ENCODE measurements at regions not wholly inside any gene's neighbourhood (a gene's known extent, or its start where the extent isn't known, plus 50 kb on each side); places are given as distances from the start of the nearest gene placed in this dataset.

GRCh38 chr16:73202161-73202729, 154.3 kb upstream of the ZFHX3 start:
- Mint-ChIP-seq H3K27ac (no peak overlapping the region), H3K36me3 (ENCODE audit: low read depth) (no peaks in the 10 kb centered on the region), H3K4me3 (no peak overlapping the region), H3K4me1 (ENCODE audit: low read depth) (no peaks in the 10 kb centered on the region), H3K27me3 (peaks cover 9% of the 10 kb centered on the region), H3K9me3 (no peaks in the 10 kb centered on the region)

- peaks cover 4% of the 10 kb centered on the region for H3K27me3 Mint-ChIP-seq
- no peak overlapping the region for H3K4me3 Mint-ChIP-seq
- no peaks in the 10 kb centered on the region for H3K9me3 Mint-ChIP-seq
- no peaks in the 10 kb centered on the region for H3K4me1 Mint-ChIP-seq (ENCODE audit: low read depth)
- no peak overlapping the region for H3K27ac Mint-ChIP-seq
- no peaks in the 10 kb centered on the region for H3K36me3 Mint-ChIP-seq (ENCODE audit: low read depth)
Observed at GRCh38 chr16:73199214-73199613, 151.3 kb upstream of the ZFHX3 start.

DNA sequence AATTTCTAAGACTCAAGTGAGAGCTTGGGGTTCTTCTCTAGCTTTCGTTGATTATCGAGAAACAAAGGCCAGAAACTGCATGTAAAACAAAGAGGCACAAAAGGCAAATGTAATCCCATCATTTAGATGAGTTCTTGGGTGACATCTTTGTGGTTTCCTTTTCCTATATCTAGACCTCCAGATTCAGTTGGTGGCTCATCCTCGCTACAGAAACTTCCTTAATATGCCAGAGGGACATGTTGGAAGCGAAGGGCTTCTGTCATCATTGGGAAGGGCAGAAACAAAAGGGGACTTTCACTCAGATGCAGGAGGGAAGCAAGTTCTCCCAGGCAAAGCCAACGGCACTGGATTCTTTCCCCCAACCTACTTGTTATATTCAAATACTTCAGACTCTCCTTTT, 150.6 kb upstream of the ZFHX3 start:
- H3K27ac Mint-ChIP-seq, result no peak overlapping the region
- H3K36me3 Mint-ChIP-seq (ENCODE audit: low read depth), result no peaks in the 10 kb centered on the region
- H3K4me1 Mint-ChIP-seq (ENCODE audit: low read depth), result no peaks in the 10 kb centered on the region
- no peak overlapping the region for H3K4me3 Mint-ChIP-seq
- H3K9me3 Mint-ChIP-seq, result no peaks in the 10 kb centered on the region
- H3K27me3 Mint-ChIP-seq, result peaks cover 4% of the 10 kb centered on the region

GRCh38 chr16:73197598-73197997, 149.7 kb upstream of the ZFHX3 start:
- Mint-ChIP-seq H3K4me1 (ENCODE audit: low read depth) (no peaks in the 10 kb centered on the region), H3K36me3 (ENCODE audit: low read depth) (no peaks in the 10 kb centered on the region), H3K9me3 (no peaks in the 10 kb centered on the region), H3K27ac (no peak overlapping the region), H3K27me3 (no peaks in the 10 kb centered on the region), H3K4me3 (no peak overlapping the region)

- Mint-ChIP-seq H3K4me3 (no peak overlapping the region), H3K36me3 (ENCODE audit: low read depth) (no peaks in the 10 kb centered on the region), H3K9me3 (no peaks in the 10 kb centered on the region), H3K27ac (no peak overlapping the region), H3K4me1 (ENCODE audit: low read depth) (no peaks in the 10 kb centered on the region), H3K27me3 (no peaks in the 10 kb centered on the region)
Observed at GRCh38 chr16:73196670-73197069, 148.7 kb upstream of the ZFHX3 start.

DNA sequence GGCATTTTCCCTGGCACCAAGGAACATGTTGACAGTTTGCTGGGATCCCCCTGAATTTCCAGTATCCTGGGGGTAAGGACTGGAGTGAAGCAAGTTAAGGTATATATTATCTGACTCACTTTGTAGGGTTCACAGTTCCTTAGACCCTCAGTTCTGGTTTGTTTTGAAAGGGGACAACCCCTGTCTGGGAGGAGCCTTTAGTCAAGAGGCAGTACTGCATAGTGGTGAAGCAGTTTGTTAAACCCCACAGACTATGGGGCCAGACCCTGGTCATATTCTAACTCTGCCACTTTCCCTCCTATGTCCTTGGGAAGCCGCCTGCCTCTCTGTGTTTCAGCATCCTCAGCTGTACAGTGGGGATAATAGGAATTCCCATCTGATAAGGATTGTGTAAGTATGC, 145.5 kb upstream of the ZFHX3 start:
- Mint-ChIP-seq H3K4me3 (no peak overlapping the region), H3K27me3 (peaks cover 3% of the 10 kb centered on the region), H3K36me3 (ENCODE audit: low read depth) (no peaks in the 10 kb centered on the region), H3K27ac (no peak overlapping the region), H3K4me1 (ENCODE audit: low read depth) (no peaks in the 10 kb centered on the region), H3K9me3 (no peaks in the 10 kb centered on the region)

DNA sequence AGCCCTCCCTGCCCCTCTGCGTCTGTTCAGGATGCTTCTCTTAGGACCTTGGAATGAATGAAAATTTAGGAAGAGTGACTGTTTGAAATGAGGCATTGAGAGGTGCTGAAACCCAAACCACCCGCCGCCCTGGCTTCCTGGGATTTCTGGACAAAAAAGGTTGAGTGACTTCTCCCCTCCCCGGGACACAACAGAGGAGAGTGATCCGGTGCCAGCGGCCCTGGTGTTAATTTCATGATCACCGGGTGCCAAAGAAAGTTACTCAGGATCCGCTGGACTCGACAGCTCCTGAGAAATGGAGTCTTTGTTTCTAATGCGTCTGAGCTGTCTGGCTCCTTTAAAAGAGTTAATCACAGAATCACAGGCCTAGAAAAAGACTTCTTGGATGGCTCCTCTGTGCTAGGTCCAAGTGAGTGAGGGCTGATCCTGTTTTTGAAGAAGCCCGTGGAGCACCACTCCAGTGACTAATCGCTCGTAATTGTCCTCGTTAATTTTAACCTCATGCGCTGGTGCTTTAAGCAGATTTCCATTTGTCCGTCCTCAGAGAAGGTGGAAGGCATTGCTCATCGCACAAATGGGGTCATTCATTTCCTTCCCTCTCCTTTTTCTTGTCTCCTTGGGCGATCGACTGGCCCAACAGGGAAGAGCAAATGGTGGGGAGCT, 144.4 kb upstream of the ZFHX3 start:
- peaks cover 3% of the 10 kb centered on the region for H3K27me3 Mint-ChIP-seq
- no peaks in the 10 kb centered on the region for H3K4me1 Mint-ChIP-seq (ENCODE audit: low read depth)
- H3K36me3 Mint-ChIP-seq (ENCODE audit: low read depth), result no peaks in the 10 kb centered on the region
- no peaks in the 10 kb centered on the region for H3K9me3 Mint-ChIP-seq
- H3K4me3 Mint-ChIP-seq, result no peak overlapping the region
- no peak overlapping the region for H3K27ac Mint-ChIP-seq

GRCh38 chr16:73191660-73192046, 143.7 kb upstream of the ZFHX3 start:
- no peak overlapping the region for H3K27ac Mint-ChIP-seq
- no peak overlapping the region for H3K4me3 Mint-ChIP-seq
- H3K36me3 Mint-ChIP-seq (ENCODE audit: low read depth), result no peaks in the 10 kb centered on the region
- no peaks in the 10 kb centered on the region for H3K4me1 Mint-ChIP-seq (ENCODE audit: low read depth)
- H3K9me3 Mint-ChIP-seq, result no peaks in the 10 kb centered on the region
- H3K27me3 Mint-ChIP-seq, result peaks cover 3% of the 10 kb centered on the region

GRCh38 chr16:73190688-73191659, 143.0 kb upstream of the ZFHX3 start:
- H3K27me3 Mint-ChIP-seq, result peaks cover 3% of the 10 kb centered on the region

DNA sequence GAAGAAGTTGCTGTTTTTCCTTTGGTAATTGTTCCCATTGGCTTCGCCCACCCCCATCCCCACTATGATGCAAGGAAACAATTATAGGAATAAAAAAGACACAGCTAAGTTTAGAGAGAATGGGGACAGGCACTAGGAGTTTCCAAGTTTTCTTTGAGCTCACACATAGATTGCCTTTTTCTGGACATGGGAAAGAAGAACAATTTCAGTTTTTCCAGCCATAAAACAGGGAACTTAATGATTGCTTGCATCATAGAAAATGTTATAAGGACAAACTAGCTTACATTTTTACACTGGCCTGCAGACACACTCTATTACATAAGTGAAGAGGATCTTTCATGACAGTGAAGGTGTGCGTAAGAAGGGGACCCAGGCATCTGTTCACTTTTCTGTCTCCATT, 142.3 kb upstream of the ZFHX3 start:
- Mint-ChIP-seq H3K27me3 (peaks cover 3% of the 10 kb centered on the region), H3K4me1 (ENCODE audit: low read depth) (no peaks in the 10 kb centered on the region), H3K36me3 (ENCODE audit: low read depth) (no peaks in the 10 kb centered on the region), H3K4me3 (no peak overlapping the region), H3K9me3 (no peaks in the 10 kb centered on the region), H3K27ac (no peak overlapping the region)

More at GRCh38 chr16:73190688-73191659, 143.0 kb upstream of the ZFHX3 start:
- H3K4me1 Mint-ChIP-seq (ENCODE audit: low read depth), result no peaks in the 10 kb centered on the region
- no peak overlapping the region for H3K27ac Mint-ChIP-seq
- H3K36me3 Mint-ChIP-seq (ENCODE audit: low read depth), result no peaks in the 10 kb centered on the region
- no peak overlapping the region for H3K4me3 Mint-ChIP-seq
- H3K9me3 Mint-ChIP-seq, result no peaks in the 10 kb centered on the region

- H3K4me3 Mint-ChIP-seq, result no peak overlapping the region
- H3K9me3 Mint-ChIP-seq, result no peaks in the 10 kb centered on the region
- H3K27ac Mint-ChIP-seq, result no peak overlapping the region
- H3K4me1 Mint-ChIP-seq (ENCODE audit: low read depth), result no peaks in the 10 kb centered on the region
- H3K27me3 Mint-ChIP-seq, result peaks cover 3% of the 10 kb centered on the region
- no peaks in the 10 kb centered on the region for H3K36me3 Mint-ChIP-seq (ENCODE audit: low read depth)
Observed at GRCh38 chr16:73189136-73189535, 141.2 kb upstream of the ZFHX3 start.

- Mint-ChIP-seq H3K36me3 (ENCODE audit: low read depth) (no peaks in the 10 kb centered on the region), H3K27me3 (peaks cover 3% of the 10 kb centered on the region), H3K9me3 (no peaks in the 10 kb centered on the region), H3K27ac (no peak overlapping the region), H3K4me1 (ENCODE audit: low read depth) (no peaks in the 10 kb centered on the region), H3K4me3 (no peak overlapping the region)
Observed at GRCh38 chr16:73186752-73187601, 139.0 kb upstream of the ZFHX3 start.

DNA sequence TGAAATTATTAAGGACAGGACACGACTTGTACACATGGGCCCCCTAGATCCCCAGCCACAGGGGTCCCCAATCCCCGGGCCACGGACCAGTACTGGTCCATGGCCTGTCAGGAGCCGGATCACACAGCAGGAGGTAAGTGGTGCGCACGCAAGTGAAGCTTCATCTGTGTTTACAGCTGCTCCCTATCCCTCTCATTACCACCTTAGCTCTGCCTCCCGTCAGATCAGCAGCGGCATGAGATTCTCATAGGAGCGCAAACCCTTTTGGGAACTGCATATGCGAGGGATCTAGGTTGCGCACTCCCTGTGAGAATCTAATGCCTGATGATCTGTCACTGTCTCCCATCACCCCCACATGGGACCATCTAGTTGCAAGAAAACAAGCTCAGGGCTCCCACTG, 137.8 kb upstream of the ZFHX3 start:
- Mint-ChIP-seq H3K36me3 (ENCODE audit: low read depth) (no peaks in the 10 kb centered on the region), H3K4me3 (no peak overlapping the region), H3K27me3 (no peaks in the 10 kb centered on the region), H3K27ac (no peak overlapping the region), H3K9me3 (no peaks in the 10 kb centered on the region), H3K4me1 (ENCODE audit: low read depth) (no peaks in the 10 kb centered on the region)

- no peaks in the 10 kb centered on the region for H3K4me1 Mint-ChIP-seq (ENCODE audit: low read depth)
- no peaks in the 10 kb centered on the region for H3K27me3 Mint-ChIP-seq
- H3K27ac Mint-ChIP-seq, result no peak overlapping the region
- no peak overlapping the region for H3K4me3 Mint-ChIP-seq
- H3K36me3 Mint-ChIP-seq (ENCODE audit: low read depth), result no peaks in the 10 kb centered on the region
- H3K9me3 Mint-ChIP-seq, result no peaks in the 10 kb centered on the region
Observed at GRCh38 chr16:73183611-73184092, 135.7 kb upstream of the ZFHX3 start.
